GM19395 (cell line): ENCODE measurements at regions not wholly inside any gene's neighbourhood (a gene's known extent, or its start where the extent isn't known, plus 50 kb on each side); places are given as distances from the start of the nearest gene placed in this dataset.

Source experiments
- ATAC-seq: cut with Tn5 transposase; IDR thresholded peaks from one replicate; pipeline ENCODE4 v1.9.1; 2021; ENCODE audit warnings: mild to moderate bottlenecking, moderate library complexity; ENCODE audit not compliant: unreplicated experiment

DNA sequence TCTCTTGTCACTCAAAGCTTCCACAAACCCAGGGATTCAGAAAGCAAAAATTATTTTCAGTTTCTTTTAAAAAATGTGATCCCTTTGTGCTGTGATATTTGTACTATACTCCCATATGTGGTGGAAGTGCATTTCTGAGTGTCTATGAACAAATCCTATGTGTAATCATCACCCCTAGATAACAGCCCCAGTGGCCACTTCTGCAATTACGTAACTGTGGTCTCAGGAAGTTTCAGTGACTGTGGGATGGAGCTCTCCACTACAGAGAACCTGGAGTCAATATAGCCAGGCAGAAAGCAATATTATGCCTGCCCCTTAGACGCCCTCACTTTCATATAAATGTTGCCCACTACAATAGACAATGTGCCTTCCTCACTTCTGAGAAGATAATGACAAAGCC is 1101.7 kb upstream of the GHITM start:
- ATAC-seq: no peak

DNA sequence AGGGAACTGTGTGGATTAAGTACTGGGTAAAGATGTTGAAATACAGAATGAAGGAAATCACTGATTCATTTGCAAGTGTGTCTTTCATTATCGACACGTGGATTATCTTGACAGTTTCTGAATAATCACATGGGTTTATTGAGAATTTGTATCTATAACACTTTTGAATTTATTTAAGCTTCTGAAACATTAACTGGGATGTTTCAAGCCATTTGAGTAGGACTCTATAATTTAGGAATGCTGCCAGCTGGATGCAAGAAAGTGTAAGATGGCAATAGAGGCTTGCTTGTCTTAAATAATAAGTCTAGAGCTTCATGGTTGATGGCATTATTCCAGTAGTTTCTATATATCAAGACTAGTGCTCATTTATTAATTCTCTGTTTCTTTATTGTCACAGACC is 1100.7 kb upstream of the GHITM start:
- ATAC-seq: no peak

DNA sequence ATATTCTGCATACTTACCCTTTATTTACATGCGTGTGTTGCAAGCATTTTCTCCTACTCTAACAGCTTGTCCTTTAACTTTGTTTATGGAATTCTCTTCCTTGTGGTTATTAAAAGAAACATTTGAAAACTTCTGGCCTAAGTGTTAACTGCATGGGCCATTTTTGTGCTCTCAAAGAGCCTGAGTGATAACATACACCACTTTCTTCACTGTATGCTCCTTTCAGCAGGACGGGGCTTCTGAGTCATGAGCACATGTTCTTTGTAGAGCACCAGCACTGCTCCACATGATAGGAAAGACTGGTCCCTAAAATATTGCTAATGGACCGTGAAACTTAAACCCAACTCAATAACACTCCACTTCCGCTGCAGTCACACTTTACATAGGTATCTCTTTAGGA is 1093.6 kb upstream of the GHITM start:
- ATAC-seq: no peak

DNA sequence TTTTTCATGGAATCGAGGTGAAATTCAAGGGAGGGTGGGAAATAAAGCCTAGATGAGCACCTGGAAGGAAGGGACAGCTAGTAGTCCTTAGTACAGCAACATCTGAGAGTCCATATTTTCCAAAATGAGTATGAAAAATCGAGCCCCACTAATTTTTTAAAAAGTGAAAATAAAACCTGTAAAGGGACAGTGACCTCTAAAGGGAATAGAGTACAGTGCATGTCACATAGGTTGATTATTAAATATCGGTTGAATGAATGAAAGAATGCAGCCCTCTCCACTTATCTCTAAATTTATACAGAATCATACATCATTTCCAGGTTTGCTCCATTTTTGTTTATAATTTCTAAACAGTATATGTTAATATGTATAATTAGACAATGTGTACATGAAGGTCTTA is 1088.5 kb upstream of the GHITM start:
- no peak for ATAC-seq

DNA sequence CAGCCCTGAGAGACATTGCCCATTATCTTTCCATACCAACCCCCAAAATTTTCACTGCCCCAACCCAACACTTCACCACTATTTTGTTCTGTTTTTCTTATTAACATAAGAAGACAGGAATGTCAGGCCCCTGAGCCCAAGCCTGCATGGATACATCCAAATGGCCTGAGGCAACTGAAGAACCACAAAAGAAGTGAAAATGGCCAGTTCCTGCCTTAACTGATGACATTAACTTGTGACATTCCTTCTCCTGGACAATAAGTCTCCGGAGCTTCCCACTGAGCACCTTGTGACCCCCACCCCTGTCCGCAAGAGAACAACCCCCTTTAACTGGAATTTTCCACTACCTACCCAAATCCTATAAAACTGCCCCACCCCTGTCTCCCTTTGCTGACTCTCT is 1076.4 kb upstream of the GHITM start:
- no peak for ATAC-seq

DNA sequence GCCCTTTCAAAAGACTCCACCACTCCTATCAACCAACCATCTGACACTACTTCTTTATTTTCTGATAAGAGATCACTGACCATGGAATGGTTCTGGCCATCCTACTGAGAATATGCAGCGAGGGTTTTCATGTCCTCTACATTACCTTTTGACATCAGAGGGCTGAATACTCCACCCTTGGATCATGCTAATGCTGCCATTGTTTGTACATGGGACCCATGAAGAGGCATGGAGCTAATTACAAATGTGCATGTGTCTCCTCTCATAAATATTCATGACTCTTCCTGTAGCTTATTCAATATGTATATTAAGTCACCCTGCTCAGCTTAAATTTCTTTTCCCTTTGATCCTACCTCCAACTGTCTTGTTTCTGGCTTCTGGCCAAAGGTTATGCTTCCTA is 1065.8 kb upstream of the GHITM start:
- ATAC-seq: no peak

DNA sequence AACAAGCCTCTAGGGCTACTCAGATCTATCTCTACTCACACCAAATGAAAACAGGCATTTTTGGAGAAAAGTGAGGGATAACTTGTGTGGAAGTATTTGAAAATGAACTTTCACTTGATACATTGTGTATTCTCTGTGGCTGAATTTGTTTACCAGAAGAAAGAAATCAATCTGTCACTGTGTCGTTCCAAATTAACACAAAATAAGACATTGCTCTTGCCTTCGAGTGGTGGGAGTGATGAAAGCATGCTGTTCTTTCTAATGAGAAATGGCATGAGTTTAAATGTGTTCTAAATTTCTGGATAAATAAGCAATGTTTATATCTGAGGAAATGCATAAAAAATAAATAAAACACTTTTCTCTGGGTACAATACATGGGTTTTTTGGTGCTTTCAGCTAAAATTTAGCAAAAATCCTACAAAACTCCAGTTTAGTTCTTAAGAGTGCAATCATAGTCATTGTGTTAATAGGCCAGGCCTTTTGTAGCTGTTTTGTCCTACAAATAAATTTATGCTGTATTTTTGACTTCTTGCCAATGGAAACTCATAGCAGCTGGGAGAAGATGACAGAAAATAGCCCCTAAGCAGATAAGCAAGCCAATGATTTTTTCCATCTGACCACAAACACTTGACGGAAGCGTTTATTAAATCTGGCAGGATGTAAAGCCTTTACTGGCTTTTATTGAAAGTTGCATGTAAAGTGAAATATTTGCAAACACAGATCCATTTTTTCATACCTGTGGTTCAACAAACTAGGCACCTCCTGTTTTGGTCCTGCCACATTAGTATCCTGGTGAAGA is 1064.1 kb upstream of the GHITM start:
- ATAC-seq: no peak

DNA sequence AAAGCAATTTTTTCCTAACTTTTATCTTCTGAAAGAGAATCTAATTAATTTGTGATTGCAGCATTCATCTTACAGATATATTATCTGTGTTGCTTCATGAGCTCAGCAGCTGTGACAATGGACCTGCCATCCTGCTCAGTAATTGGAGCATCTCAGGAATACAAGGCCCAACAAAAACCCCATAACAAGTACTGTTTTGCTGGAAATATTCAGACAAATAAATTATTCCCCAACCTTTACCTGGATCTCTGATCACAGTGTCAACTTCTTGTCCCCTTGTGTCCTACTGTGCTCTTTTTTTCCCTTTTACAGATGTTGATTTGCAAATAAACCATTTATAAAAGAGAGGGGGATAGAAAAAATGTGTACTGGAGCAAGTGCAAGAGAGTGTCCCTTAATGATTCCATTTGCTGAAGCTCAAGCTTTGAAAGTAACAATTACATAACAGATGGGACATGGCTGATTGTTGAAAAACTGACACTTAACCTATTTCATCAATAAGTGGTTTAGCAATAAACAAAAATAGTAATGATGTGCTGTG is 1063.4 kb upstream of the GHITM start:
- no peak for ATAC-seq

DNA sequence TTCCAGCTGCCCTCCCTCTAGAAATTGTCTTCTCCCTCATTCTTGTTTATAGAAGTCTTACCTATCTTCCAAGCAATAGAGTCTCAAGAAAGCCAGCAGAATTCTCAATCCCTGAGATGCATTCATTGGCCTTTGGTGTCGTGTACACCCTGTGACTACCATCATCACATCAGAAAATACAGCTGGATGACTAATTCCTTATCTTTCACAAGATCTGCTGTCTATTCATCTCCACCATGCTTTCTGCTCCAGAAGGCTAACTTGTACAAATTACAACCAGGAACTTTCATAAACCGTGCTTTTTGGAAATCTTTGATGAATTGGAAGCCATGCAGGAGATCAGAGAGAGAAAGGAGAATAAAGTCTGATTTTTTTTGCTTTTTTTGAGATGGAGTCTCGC is 1062.9 kb upstream of the GHITM start:
- no peak for ATAC-seq

DNA sequence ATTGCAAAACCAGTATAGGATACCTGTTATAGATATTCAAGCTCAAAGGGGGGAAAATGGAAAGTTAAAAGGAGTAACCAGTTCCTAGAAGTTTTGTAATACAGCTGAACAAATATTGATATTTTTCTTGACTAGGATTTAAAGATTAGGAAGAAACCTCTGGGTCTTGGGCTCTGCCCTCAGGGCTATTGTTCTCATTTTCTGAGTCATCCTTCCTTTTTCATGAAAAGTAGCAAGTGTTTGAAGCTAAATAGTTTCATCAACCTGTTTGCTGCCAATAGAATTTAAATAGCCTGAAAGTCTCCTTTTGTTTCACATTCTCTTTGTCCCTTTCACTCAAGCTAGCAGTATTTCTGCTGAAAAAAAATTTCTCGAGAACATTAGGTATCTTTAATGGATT is 1061.1 kb upstream of the GHITM start:
- no peak for ATAC-seq

DNA sequence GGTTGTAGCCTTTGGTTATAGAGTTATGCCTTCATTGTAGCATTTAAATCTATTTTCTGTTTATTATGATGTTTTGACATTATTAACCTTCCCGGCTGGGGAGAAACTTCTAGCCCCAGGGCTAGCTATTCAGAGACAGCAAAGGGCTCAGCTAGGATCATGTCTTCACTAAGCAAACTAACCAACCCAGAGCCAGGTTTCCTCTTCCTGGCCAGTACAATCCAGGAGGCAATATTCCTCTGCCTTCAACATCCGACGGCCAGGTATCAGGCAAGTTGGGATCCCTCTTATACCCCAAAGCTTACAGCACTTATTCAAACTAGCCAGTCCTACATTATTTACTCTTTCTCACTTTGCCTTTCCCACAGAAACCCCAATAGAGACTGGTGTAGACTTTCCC is 1060.7 kb upstream of the GHITM start:
- no peak for ATAC-seq

DNA sequence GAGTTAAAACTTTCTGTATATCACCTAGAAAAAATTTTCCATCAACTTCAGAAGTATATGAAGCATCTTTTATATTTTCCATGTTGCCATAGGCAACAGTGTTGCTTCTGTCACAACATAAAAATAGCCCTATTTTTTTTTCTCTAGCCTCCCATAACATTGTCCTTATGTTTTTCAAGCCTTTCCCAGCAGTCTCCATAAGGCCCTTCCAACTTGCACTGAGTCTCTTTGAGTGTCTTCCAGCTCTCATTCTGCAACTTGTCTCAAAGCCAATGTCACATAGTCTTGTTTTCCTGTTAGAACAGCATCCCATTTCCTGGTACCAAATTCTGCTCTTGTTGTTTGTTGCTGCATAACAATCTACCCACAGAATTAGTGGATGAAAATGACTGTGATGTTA is 1055.5 kb upstream of the GHITM start:
- no peak for ATAC-seq

DNA sequence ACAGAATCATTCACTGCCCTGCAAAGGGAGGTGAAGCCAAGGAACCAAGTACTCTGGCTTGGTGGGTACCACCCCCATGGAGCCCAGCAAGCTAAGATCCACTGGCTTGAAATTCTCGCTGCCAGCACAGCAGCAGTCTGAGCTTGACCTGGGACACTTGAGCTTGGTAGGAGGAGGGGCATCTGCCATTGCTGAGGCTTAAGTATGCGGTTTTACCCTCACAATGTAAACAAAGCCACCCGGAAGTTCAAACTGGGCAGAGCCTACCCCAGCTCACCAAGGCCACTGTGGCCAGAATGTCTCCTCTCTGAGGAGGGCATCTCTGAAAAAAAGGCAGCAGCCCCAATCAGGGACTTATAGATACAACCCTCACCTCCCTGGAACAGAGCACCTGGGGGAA is 1050.0 kb upstream of the GHITM start:
- no peak for ATAC-seq

DNA sequence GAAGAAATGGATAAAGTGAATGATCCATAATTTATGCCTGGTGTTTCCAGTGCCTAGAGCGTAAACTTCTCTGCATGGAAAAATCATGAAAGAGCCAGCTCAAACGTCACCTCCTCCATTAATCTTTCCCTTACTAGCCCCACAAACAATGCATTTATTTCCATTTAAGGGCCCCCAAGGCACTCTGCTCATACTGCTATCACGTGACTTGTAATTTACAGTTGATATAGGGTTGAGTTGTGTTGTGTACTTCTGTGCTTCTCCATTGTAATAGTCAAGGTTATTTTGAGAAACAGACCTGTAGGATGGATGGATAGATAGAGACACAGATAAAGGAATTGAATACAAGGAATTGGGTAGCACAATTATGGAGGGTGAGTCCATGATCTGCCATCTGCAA is 1034.7 kb upstream of the GHITM start:
- ATAC-seq: no peak

DNA sequence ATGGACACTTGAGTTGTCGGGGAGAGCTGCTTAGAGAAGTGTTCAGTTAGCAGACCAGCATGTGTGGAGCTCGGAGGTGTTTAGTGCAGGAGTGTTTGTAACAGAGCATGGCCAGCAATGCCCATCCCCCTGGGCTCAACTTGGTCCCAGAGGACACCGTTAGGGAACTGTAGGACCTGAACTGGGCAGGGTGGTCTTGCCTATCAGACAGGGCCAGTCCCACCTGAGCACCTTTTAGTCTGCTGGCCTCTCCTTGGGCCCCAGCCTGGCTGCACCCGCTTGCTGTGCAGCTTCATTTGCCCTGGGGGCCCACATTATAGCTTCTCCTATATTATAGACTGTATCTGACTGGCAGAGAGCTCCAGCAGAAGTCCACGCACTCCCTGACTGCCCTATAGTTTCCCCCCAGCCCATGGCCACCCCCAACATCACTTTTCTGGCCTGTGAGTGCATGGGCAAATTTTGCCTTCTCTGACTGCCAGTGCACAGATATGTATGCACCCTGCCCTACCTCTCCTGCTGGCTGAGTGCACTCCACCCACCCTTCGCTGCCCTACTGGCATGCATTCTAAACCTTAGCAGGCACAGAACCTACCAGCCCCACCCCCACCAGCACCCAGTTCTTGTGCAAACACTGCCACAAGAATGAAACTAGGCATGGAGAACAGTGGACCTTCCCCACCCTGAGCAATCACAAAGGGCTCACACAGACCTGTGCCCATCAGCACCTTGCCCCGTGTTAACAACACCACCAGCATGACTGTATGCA is 1030.6 kb upstream of the GHITM start:
- no peak for ATAC-seq

DNA sequence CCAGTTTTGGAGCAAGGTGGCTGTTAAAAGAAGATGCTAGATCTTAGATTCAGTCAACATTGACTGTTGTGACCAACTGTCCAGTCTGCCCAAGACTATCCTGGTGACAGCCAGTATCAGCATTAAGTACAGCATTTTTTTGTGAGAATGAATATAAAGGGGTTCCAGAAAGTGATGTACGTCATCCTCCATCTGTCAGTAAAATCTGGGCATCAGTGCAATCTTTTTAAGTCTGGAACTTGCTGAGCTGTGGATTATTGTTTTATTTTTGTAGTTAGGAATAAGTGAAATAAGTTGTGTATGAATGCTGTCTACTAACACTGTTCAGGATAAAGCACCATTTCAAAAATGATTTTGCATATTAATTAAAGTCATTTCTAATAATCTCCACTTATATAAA is 1020.0 kb upstream of the GHITM start:
- ATAC-seq: no peak

DNA sequence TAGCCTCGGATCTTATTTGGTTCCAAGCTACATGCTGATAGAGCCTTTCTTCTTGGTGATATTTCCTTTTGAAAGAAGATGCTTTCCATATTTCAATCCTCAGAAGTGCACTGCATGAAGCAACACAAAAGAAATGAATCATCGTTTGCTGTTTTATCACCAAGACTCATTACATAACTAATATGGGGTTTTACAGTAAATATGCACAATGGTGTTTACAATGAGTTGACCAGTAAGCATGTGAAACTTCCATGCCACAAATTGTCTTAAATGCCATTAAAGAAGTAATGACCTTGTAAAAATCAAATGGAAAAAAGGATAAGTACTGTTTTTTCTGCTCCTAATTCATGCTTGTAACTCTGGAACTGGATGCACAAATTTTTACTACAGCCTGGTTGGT is 1017.0 kb upstream of the GHITM start:
- no peak for ATAC-seq

DNA sequence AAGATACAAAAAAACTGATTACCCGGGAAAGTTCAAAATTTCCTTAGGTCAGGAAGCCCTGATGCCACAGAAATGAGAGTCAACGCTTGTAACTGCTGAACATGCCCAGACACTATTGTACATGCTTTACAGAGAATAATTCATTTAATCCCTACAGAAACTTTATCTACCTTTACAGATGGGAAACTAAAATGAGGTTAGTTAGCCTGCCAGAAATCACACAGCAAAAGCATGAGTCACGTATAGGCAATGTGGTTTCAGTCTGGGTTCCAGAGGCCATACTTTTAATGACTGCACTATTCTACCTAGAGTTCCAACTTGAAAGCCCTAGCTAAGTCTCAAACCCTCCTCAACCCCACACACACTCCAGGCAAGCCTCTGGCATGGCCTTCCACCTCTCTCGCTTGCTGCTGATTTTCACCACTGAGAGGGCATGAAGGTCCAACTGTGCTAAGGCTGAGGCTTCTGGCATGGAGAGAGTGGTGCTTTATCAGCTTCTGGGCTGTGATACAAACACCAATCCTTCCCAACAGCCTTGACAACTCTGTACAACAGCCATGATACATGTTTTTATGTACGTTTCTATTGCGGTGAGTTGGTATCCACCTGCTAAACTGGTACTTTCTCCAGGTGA is 1011.2 kb upstream of the GHITM start:
- no peak for ATAC-seq

DNA sequence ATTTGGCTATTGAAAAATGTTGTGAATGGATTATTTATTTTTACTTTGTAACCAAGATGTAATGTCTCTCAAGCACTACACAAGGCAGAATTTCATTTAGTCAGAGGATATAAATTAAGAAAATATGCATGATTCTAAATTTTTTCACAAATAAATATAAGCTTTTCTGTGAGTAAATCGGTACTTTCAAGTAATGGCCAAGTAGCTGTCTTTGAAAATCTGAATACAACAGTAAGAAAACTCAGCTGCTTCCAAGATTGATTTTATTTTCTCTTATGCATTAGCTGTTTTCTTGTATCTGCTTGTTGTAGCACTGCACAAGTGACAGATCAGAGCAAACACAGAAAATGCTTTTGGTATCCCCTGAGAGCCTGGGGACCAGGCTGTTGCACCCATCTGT is 998.5 kb upstream of the GHITM start:
- ATAC-seq: no peak

DNA sequence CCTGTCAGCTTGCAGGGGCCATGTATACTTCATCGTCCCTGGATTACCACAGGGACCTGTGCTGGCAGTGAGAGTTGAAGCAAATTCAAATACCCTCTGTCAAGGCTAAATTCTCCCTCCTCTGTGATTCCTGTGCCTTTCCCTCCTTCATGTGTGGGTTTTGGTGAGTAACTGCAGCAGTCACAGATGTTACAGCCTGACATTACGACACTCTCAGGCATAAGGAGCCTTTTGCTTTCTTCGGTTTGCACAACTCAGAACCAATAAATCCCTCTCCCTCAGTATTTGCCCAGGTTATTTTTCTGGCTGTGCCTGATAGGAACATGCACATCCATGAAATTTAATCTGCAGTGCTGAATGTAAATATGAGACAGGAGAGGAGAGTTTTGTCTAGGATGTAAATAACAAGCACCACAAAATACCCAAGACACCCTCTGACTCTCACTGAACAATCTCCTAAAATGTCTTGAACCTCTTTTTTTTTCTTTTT is 997.2 kb upstream of the GHITM start:
- ATAC-seq: no peak

DNA sequence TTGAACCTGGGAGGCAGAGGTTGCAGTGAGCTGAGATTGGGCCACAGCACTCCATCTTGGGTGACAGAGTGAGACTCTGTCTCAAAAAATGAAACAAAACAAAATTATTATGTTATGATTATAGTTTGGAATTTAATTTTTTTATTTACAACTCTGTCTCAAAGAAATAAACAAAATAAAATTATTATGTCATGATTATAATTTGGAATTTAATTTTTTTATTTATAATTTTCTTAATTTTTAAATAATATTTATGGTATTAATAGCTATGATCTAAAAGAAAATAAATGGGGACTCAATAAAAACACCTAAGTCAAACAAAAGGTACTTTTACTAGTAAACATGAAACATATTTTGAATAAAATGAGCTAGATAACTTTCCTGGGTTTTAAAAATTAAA is 994.8 kb upstream of the GHITM start:
- no peak for ATAC-seq

DNA sequence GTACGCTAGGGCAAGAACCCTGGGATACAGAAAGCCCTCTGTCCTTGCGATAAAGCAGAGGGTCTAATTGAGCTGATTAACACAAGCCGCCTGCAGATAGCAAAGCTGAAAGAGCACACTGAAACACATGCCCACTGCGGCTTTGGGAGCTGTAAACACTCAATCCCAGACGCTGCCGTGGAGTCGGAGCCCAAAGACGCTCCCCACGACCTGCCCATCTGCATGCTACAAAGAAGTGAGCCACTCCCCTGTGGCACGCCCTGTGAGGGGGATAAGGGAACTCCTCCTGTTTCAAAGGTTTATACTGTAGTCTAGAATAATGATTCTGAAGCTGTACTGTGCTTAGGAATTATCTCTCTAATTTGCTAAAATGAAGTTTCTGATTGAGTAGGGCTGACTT is 985.6 kb upstream of the GHITM start:
- ATAC-seq: no peak
